ENCODE measurements at regions not wholly inside any gene's neighbourhood (a gene's known extent, or its start where the extent isn't known, plus 50 kb on each side); places are given as distances from the start of the nearest gene placed in this dataset.
A peak's percentile ranks its signal among the peaks of the same experiment; 100 is the strongest.

GRCh38 chr17:79314617-79315357 lies 240.2 kb downstream of the ENGASE start:
- Histone ChIP-seq H3K9me3 (replicated peaks in 1 of 11) (no peaks in the 10 kb centered on the region), H3K27me3 (peaks cover 0 to 36% (median 12%) of the 10 kb centered on the region in 11 experiments; a peak in 14 of 22 replicates), H3K4me3 (no peak overlapping the region), H3K9ac (no peak overlapping the region), H4K20me1 (peaks cover 0 to 37% (median 0%) of the 10 kb centered on the region in 11 experiments; a peak in 6 of 22 replicates), H3K4me1 (peaks cover 0 to 20% (median 9%) of the 10 kb centered on the region in 10 experiments; a peak in 12 of 20 replicates), H3K36me3 (no peaks in the 10 kb centered on the region), H3K4me2 (peak overlapping the region in 5 of 11 experiments; percentile 1 to 26 (median 25); a peak in 4 of 22 replicates), H3K27ac (no peak overlapping the region)
- no peak for TF ChIP-seq Cebpa-rat (IDR thresholded peaks at IDR 0.05)

- no peaks in the 10 kb centered on the region for H3K36me3 ChIP-seq
- H3K9me3 ChIP-seq (replicated peaks in 1 of 11) = no peaks in the 10 kb centered on the region
- no peak overlapping the region for H3K9ac ChIP-seq
- no peak overlapping the region for H3K27ac ChIP-seq
- peaks cover 8 to 54% (median 38%) of the 10 kb centered on the region in 10 experiments for H3K4me1 ChIP-seq
- H3K27me3 ChIP-seq = peaks cover 0 to 24% (median 10%) of the 10 kb centered on the region in 11 experiments; a peak in 16 of 22 replicates
- peaks cover 0 to 37% (median 0%) of the 10 kb centered on the region in 11 experiments; a peak in 4 of 22 replicates for H4K20me1 ChIP-seq
- TF ChIP-seq Cebpa-rat (IDR thresholded peaks at IDR 0.05) = no peak
- H3K4me3 ChIP-seq = no peak overlapping the region
- H3K4me2 ChIP-seq = no peak overlapping the region
Measured at GRCh38 chr17:79311373-79311772, 236.7 kb downstream of the ENGASE start.

DNA sequence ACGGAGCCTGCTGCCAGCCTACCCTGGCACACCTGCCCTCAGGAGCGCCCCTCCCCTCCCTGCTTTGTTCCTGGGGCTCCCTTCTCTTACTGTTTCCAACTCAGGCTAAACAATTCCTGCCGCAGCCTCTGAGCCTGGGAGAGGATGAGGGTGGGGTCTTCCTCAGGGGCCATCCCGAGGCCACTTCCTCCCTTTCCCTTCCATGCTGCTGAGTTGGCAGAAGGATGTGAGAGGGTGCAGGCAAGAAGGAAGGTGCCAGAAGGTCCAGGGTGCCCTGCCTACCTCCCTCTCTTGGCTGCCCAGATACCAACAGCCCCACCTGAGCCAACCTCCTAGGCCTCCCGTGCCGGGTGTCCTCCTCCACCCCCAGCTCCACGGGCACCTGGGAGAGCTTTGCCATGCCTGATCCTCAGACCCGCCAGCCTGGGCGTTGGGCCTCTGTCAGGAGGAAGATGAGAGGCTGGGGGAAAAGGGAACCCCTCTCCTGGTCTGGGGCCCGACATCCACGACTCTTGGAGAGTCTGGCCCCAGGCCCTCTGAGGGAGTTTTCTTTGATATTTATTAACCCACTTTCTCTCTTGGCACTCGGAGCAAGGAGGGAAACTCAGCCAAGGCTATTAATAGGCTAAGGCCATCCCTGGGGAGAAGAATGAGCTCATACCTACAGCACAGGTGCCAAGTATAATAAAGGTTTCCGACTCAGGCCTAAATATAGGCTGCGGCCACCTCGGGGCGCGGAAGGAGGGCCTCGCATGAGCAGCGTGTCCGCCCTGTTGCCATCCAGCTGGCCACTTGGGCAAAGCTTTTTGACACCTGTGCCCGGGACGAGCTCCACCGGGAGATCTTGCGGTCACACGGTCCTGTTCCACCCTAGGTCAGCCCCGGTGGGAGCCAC lies 232.0 kb downstream of the ENGASE start:
- Histone ChIP-seq H3K4me3 (peak overlapping the region in 4 of 10 experiments; percentile 2 to 34 (median 20); a peak in 4 of 20 replicates), H3K4me2 (peak overlapping the region; percentile 68 to 92 (median 89)), H3K36me3 (no peaks in the 10 kb centered on the region), H3K4me1 (peaks cover 28 to 91% (median 80%) of the 10 kb centered on the region in 10 experiments), H3K9ac (peak overlapping the region in 3 of 11 experiments; percentile 29 to 58 (median 52); a peak in 5 of 22 replicates), H3K27ac (peak overlapping the region in 3 of 11 experiments; percentile 4 to 57 (median 45); a peak in 3 of 22 replicates), H4K20me1 (peaks cover 0 to 25% (median 0%) of the 10 kb centered on the region in 11 experiments; a peak in 4 of 22 replicates), H3K9me3 (replicated peaks in 1 of 11) (no peaks in the 10 kb centered on the region), H3K27me3 (peaks cover 0 to 26% (median 0%) of the 10 kb centered on the region in 11 experiments; a peak in 4 of 22 replicates)
- TF ChIP-seq Cebpa-rat (IDR thresholded peaks at IDR 0.05) = no peak

GRCh38 chr17:79305768-79306423 lies 231.3 kb downstream of the ENGASE start:
- Histone ChIP-seq H3K4me2 (peak overlapping the region; percentile 68 to 92 (median 89)), H3K27me3 (peaks cover 0 to 26% (median 0%) of the 10 kb centered on the region in 11 experiments; a peak in 4 of 22 replicates), H3K9ac (peak overlapping the region in 4 of 11 experiments; percentile 29 to 58 (median 54); a peak in 7 of 22 replicates), H3K9me3 (replicated peaks in 1 of 11) (no peaks in the 10 kb centered on the region), H3K36me3 (no peaks in the 10 kb centered on the region), H3K4me3 (peak overlapping the region in 5 of 10 experiments; percentile 2 to 34 (median 26); a peak in 5 of 20 replicates), H3K4me1 (peaks cover 28 to 99% (median 88%) of the 10 kb centered on the region in 10 experiments), H4K20me1 (peaks cover 0 to 25% (median 0%) of the 10 kb centered on the region in 11 experiments; a peak in 4 of 22 replicates), H3K27ac (peak overlapping the region in 4 of 11 experiments; percentile 41 to 57 (median 51); a peak in 7 of 22 replicates)
- no peak for TF ChIP-seq Cebpa-rat (IDR thresholded peaks at IDR 0.05)

DNA sequence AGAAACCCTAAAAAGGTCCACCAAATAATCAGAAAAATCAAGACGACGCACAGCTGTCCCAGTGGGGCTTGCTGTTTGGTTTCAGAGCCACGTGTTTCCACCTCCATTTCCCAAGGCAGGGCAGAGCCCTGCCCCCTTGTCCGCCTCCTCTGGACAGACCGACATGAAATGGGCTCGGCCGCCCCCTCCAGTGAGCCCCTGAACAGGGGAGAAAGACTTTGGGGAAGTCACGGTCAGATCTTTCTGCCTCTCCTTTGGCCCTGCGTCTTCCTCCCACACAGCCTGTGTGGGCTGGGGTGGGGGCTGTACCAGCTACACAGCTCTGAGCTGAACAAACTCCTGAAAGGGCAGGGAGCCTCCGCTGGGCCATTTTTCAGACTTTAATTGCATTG lies 230.7 kb downstream of the ENGASE start:
- Histone ChIP-seq H3K9ac (peak overlapping the region in 4 of 11 experiments; percentile 29 to 58 (median 54); a peak in 8 of 22 replicates), H3K36me3 (no peaks in the 10 kb centered on the region), H3K27me3 (peaks cover 0 to 26% (median 0%) of the 10 kb centered on the region in 11 experiments; a peak in 4 of 22 replicates), H3K27ac (peak overlapping the region in 4 of 11 experiments; percentile 41 to 57 (median 51); a peak in 7 of 22 replicates), H4K20me1 (peaks cover 0 to 25% (median 0%) of the 10 kb centered on the region in 11 experiments; a peak in 4 of 22 replicates), H3K4me1 (peaks cover 28 to 100% (median 91%) of the 10 kb centered on the region in 10 experiments), H3K9me3 (replicated peaks in 1 of 11) (no peaks in the 10 kb centered on the region), H3K4me3 (peak overlapping the region in 3 of 10 experiments; percentile 2 to 31 (median 26); a peak in 4 of 20 replicates), H3K4me2 (peak overlapping the region; percentile 68 to 92 (median 89))
- no peak for TF ChIP-seq Cebpa-rat (IDR thresholded peaks at IDR 0.05)

- Histone ChIP-seq H3K9ac (peak overlapping the region in 4 of 11 experiments; percentile 29 to 58 (median 54); a peak in 8 of 22 replicates), H3K4me3 (peak overlapping the region in 3 of 10 experiments; percentile 2 to 31 (median 26); a peak in 5 of 20 replicates), H3K4me2 (peak overlapping the region; percentile 68 to 92 (median 89)), H3K4me1 (peaks cover 28 to 100% (median 92%) of the 10 kb centered on the region in 10 experiments), H4K20me1 (peaks cover 0 to 23% (median 0%) of the 10 kb centered on the region in 11 experiments; a peak in 4 of 22 replicates), H3K36me3 (no peaks in the 10 kb centered on the region), H3K27me3 (peaks cover 0 to 26% (median 0%) of the 10 kb centered on the region in 11 experiments; a peak in 4 of 22 replicates), H3K9me3 (replicated peaks in 1 of 11) (no peaks in the 10 kb centered on the region), H3K27ac (peak overlapping the region in 4 of 11 experiments; percentile 41 to 57 (median 51); a peak in 7 of 22 replicates)
- TF ChIP-seq Cebpa-rat (IDR thresholded peaks at IDR 0.05) = no peak
Measured at GRCh38 chr17:79304884-79305283, 230.3 kb downstream of the ENGASE start.

DNA sequence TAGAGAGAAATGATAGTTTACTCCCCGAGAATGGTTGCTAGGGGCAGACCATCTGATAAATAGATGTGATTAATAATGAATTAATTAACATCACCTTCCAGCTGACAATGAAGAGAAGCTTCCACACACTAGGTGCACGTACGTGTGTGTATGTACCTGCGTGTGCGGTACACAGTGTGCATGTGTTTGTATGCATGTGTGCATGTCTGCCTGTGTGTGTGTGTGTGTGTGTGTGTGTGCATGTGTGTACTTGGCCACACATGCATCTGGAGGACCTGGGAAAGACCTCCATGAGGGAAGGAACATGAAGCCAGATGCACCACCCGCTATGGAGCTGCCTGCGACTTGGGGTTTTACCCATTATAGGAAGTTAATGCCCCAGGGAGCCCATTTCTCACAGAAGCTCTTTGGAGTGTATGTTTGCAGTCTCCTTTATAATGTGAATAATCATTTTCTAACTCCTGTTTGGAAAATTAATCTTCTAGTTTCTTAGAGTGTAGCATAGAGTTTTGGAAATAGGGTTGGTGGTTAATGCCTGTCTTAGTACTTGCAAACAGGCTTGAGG lies 229.1 kb downstream of the ENGASE start:
- H4K20me1 ChIP-seq = peaks cover 0 to 20% (median 0%) of the 10 kb centered on the region in 11 experiments; a peak in 4 of 22 replicates
- H3K9ac ChIP-seq = no peak overlapping the region
- H3K27me3 ChIP-seq = peaks cover 0 to 26% (median 0%) of the 10 kb centered on the region in 11 experiments; a peak in 4 of 22 replicates
- no peak overlapping the region for H3K4me3 ChIP-seq
- no peak for TF ChIP-seq Cebpa-rat (IDR thresholded peaks at IDR 0.05)
- no peak overlapping the region for H3K27ac ChIP-seq
- peaks cover 28 to 100% (median 95%) of the 10 kb centered on the region in 10 experiments for H3K4me1 ChIP-seq
- H3K4me2 ChIP-seq = peak overlapping the region in 9 of 11 experiments; percentile 13 to 91 (median 81); a peak in 18 of 22 replicates
- no peaks in the 10 kb centered on the region for H3K9me3 ChIP-seq (replicated peaks in 1 of 11)
- H3K36me3 ChIP-seq = no peaks in the 10 kb centered on the region

Data from BLaER1 treated with 17β-estradiol and CSF1 and Interleukin-3, amounts not matched to agents 10 nM and 100 nM (cell line).